ENCODE measurements at regions not wholly inside any gene's neighbourhood (a gene's known extent, or its start where the extent isn't known, plus 50 kb on each side); places are given as distances from the start of the nearest gene placed in this dataset.
"Not testable (repeated sequence)": the region's sequence is repeated elsewhere in the genome, so short reads cannot be mapped to it uniquely, and the experiment has no call there.

DNA sequence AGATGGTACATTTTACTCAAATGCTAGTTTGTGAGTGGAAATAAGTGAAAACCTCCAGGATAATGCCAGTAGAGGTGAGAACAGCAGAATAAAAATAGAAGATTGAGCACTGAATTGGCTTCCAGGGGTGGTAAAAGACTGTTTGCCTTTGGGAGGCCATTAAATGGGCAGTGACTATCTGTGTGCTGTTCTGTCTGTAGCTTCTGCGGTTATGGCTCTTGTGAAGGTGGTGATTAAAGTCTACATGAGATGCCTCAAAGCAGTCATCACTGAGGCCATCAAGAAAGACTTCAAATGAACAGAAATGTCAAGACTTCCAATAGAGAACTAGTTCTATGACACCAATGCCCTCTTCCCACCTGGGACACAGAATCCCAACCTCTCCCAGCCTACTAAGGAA, 108.8 kb downstream of the EFHB start:
- no peaks in the 10 kb centered on the region for H3K27me3 ChIP-seq (ENCODE audit: control insufficient read depth in 2 of 2, insufficient read depth in 2 of 2, low read length in 2 of 2)
- no peaks in the 10 kb centered on the region for H3K4me1 ChIP-seq (ENCODE audit: control insufficient read depth in 2 of 2, insufficient read depth in 2 of 2, low read length in 2 of 2)
- no peaks in the 10 kb centered on the region for H3K36me3 ChIP-seq (ENCODE audit: control insufficient read depth in 2 of 2, insufficient read depth in 2 of 2, low read length in 2 of 2)
- H3K27ac ChIP-seq (ENCODE audit: low read depth in 2 of 2, low read length in 2 of 2) = no peak overlapping the region
- peaks cover 0 to 5% of the 10 kb centered on the region in 2 donors for H3K9me3 ChIP-seq (ENCODE audit: control insufficient read depth in 2 of 2, low read length in 2 of 2)
- no peak overlapping the region for H3K4me3 ChIP-seq (ENCODE audit: low read length in 2 of 2)
- H3K9ac ChIP-seq (ENCODE audit: low read depth in 1 of 2, low read length in 2 of 2) = no peak overlapping the region

DNA sequence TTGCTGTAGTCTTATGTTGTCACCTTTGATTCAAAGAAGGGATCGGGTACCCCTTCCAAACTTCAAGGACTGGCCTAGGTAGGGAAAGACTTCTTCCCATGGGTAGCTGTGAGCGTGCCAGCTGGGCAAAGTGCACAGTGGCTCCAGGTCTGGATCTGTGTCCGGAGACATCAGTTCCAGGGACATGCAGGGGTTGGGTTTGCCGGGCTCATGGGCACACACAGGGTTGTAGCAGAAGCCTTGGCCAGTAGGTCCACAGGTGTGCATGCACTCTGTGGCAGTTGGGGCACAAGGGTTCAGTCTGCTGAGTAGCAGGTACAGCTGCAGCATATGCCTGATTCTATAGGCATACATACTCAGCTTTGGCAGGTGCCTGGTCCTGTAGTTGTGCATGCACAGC, 111.2 kb downstream of the EFHB start:
- H3K27me3 ChIP-seq (ENCODE audit: control insufficient read depth in 2 of 2, insufficient read depth in 2 of 2, low read length in 2 of 2) = no peaks in the 10 kb centered on the region
- no peak overlapping the region for H3K4me3 ChIP-seq (ENCODE audit: low read length in 2 of 2)
- H3K4me1 ChIP-seq (ENCODE audit: control insufficient read depth in 2 of 2, insufficient read depth in 2 of 2, low read length in 2 of 2) = no peaks in the 10 kb centered on the region
- peaks cover 0 to 5% of the 10 kb centered on the region in 2 donors for H3K9me3 ChIP-seq (ENCODE audit: control insufficient read depth in 2 of 2, low read length in 2 of 2)
- no peak overlapping the region for H3K9ac ChIP-seq (ENCODE audit: low read depth in 1 of 2, low read length in 2 of 2)
- H3K27ac ChIP-seq (ENCODE audit: low read depth in 2 of 2, low read length in 2 of 2) = no peak overlapping the region
- H3K36me3 ChIP-seq (ENCODE audit: control insufficient read depth in 2 of 2, insufficient read depth in 2 of 2, low read length in 2 of 2) = no peaks in the 10 kb centered on the region

DNA sequence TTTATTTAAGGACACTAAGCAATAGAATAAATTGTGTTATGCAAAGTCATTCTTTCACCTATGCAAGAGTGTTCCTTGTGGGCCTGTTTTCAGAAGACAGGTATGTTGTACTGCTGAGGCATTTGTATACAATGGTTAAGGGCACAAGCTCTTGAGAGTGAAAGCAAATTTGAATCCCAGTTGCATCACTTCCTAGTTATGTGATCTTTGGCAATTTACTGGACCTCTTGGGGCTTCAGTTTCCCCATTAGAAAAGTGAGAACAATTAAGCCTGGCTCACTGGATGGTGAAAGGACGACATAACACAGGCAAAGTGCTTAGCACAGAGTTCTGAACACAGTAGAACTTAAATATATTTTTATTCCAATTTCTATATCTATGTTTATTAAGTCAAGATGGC, 117.4 kb downstream of the EFHB start:
- no peaks in the 10 kb centered on the region for H3K36me3 ChIP-seq (ENCODE audit: control insufficient read depth in 2 of 2, insufficient read depth in 2 of 2, low read length in 2 of 2)
- no peak overlapping the region for H3K9ac ChIP-seq (ENCODE audit: low read depth in 1 of 2, low read length in 2 of 2)
- H3K4me1 ChIP-seq (ENCODE audit: control insufficient read depth in 2 of 2, insufficient read depth in 2 of 2, low read length in 2 of 2) = no peaks in the 10 kb centered on the region
- no peaks in the 10 kb centered on the region for H3K9me3 ChIP-seq (ENCODE audit: control insufficient read depth in 2 of 2, low read length in 2 of 2)
- no peaks in the 10 kb centered on the region for H3K27me3 ChIP-seq (ENCODE audit: control insufficient read depth in 2 of 2, insufficient read depth in 2 of 2, low read length in 2 of 2)
- H3K27ac ChIP-seq (ENCODE audit: low read depth in 2 of 2, low read length in 2 of 2) = no peak overlapping the region
- H3K4me3 ChIP-seq (ENCODE audit: low read length in 2 of 2) = no peak overlapping the region

GRCh38 chr3:19815805-19816204, 118.2 kb downstream of the EFHB start:
- Histone ChIP-seq H3K36me3 (ENCODE audit: control insufficient read depth in 2 of 2, insufficient read depth in 2 of 2, low read length in 2 of 2) (no peaks in the 10 kb centered on the region), H3K9ac (ENCODE audit: low read depth in 1 of 2, low read length in 2 of 2) (no peak overlapping the region), H3K4me3 (ENCODE audit: low read length in 2 of 2) (no peak overlapping the region), H3K4me1 (ENCODE audit: control insufficient read depth in 2 of 2, insufficient read depth in 2 of 2, low read length in 2 of 2) (no peaks in the 10 kb centered on the region), H3K27ac (ENCODE audit: low read depth in 2 of 2, low read length in 2 of 2) (no peak overlapping the region), H3K27me3 (ENCODE audit: control insufficient read depth in 2 of 2, insufficient read depth in 2 of 2, low read length in 2 of 2) (no peaks in the 10 kb centered on the region), H3K9me3 (ENCODE audit: control insufficient read depth in 2 of 2, low read length in 2 of 2) (no peaks in the 10 kb centered on the region)

DNA sequence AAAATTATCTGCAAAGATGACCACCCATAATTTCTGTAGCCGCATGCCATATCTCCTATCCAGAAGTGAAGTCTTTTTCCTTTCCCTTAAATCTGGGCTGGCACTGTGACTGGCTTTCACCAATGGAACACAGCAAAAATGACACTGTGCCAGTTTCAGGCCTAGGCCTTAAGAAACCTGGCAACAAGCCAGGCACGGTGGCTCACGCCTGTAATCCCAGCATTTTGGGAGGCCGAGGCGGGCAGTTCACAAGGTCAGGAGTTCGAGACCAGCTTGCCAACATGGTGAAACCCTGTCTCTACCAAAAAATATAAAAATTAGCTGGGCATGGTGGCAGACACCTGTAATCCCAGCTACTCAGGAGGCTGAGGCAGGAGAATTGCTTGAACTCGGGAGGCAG, 120.3 kb downstream of the EFHB start:
- H3K4me1 ChIP-seq (ENCODE audit: control insufficient read depth in 2 of 2, insufficient read depth in 2 of 2, low read length in 2 of 2); H3K27ac ChIP-seq (ENCODE audit: low read depth in 2 of 2, low read length in 2 of 2); H3K4me3 ChIP-seq (ENCODE audit: low read length in 2 of 2); H3K9me3 ChIP-seq (ENCODE audit: control insufficient read depth in 2 of 2, low read length in 2 of 2); H3K27me3 ChIP-seq (ENCODE audit: control insufficient read depth in 2 of 2, insufficient read depth in 2 of 2, low read length in 2 of 2); H3K36me3 ChIP-seq (ENCODE audit: control insufficient read depth in 2 of 2, insufficient read depth in 2 of 2, low read length in 2 of 2); H3K9ac ChIP-seq (ENCODE audit: low read depth in 1 of 2, low read length in 2 of 2): not testable (repeated sequence)

- Histone ChIP-seq H3K27me3 (ENCODE audit: control insufficient read depth in 2 of 2, insufficient read depth in 2 of 2, low read length in 2 of 2) (no peaks in the 10 kb centered on the region), H3K9ac (ENCODE audit: low read depth in 1 of 2, low read length in 2 of 2) (no peak overlapping the region), H3K9me3 (ENCODE audit: control insufficient read depth in 2 of 2, low read length in 2 of 2) (no peaks in the 10 kb centered on the region), H3K4me3 (ENCODE audit: low read length in 2 of 2) (no peak overlapping the region), H3K27ac (ENCODE audit: low read depth in 2 of 2, low read length in 2 of 2) (no peak overlapping the region), H3K4me1 (ENCODE audit: control insufficient read depth in 2 of 2, insufficient read depth in 2 of 2, low read length in 2 of 2) (no peaks in the 10 kb centered on the region), H3K36me3 (ENCODE audit: control insufficient read depth in 2 of 2, insufficient read depth in 2 of 2, low read length in 2 of 2) (no peaks in the 10 kb centered on the region)
Observed at GRCh38 chr3:19811689-19812088, 122.3 kb downstream of the EFHB start.

GRCh38 chr3:19808834-19809233, 125.2 kb downstream of the EFHB start:
- H3K9ac ChIP-seq (ENCODE audit: low read depth in 1 of 2, low read length in 2 of 2) = no peak overlapping the region
- no peaks in the 10 kb centered on the region for H3K9me3 ChIP-seq (ENCODE audit: control insufficient read depth in 2 of 2, low read length in 2 of 2)
- H3K4me1 ChIP-seq (ENCODE audit: control insufficient read depth in 2 of 2, insufficient read depth in 2 of 2, low read length in 2 of 2) = no peaks in the 10 kb centered on the region
- H3K4me3 ChIP-seq (ENCODE audit: low read length in 2 of 2) = no peak overlapping the region
- no peak overlapping the region for H3K27ac ChIP-seq (ENCODE audit: low read depth in 2 of 2, low read length in 2 of 2)
- no peaks in the 10 kb centered on the region for H3K27me3 ChIP-seq (ENCODE audit: control insufficient read depth in 2 of 2, insufficient read depth in 2 of 2, low read length in 2 of 2)
- H3K36me3 ChIP-seq (ENCODE audit: control insufficient read depth in 2 of 2, insufficient read depth in 2 of 2, low read length in 2 of 2) = no peaks in the 10 kb centered on the region

DNA sequence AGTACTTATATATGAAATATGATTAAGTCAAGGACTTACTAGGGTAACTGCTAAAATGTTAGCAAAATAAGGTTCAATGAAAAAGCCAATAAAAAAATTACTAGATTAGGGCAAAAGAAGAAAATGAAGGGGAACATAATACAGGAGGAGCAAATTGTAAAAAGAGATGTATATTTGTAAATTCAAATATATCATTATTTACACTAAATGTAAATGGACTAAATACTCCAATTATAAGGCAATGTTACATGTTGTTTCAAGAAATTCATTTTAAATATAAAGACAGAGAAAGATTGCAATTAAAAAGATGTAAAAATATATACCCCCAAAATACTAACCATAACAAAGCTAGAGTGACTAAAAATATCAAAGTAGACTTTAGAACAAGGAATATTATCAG, 134.1 kb downstream of the EFHB start:
- H3K27me3 ChIP-seq (ENCODE audit: control insufficient read depth in 2 of 2, insufficient read depth in 2 of 2, low read length in 2 of 2) = no peaks in the 10 kb centered on the region
- no peak overlapping the region for H3K27ac ChIP-seq (ENCODE audit: low read depth in 2 of 2, low read length in 2 of 2)
- no peak overlapping the region for H3K4me3 ChIP-seq (ENCODE audit: low read length in 2 of 2)
- H3K9me3 ChIP-seq (ENCODE audit: control insufficient read depth in 2 of 2, low read length in 2 of 2) = peaks cover 0 to 3% of the 10 kb centered on the region in 2 donors
- no peak overlapping the region for H3K9ac ChIP-seq (ENCODE audit: low read depth in 1 of 2, low read length in 2 of 2)
- no peaks in the 10 kb centered on the region for H3K4me1 ChIP-seq (ENCODE audit: control insufficient read depth in 2 of 2, insufficient read depth in 2 of 2, low read length in 2 of 2)
- H3K36me3 ChIP-seq (ENCODE audit: control insufficient read depth in 2 of 2, insufficient read depth in 2 of 2, low read length in 2 of 2) = no peaks in the 10 kb centered on the region

- Histone ChIP-seq H3K9me3 (ENCODE audit: control insufficient read depth in 2 of 2, low read length in 2 of 2) (peaks cover 0 to 3% of the 10 kb centered on the region in 2 donors), H3K27me3 (ENCODE audit: control insufficient read depth in 2 of 2, insufficient read depth in 2 of 2, low read length in 2 of 2) (no peaks in the 10 kb centered on the region), H3K4me3 (ENCODE audit: low read length in 2 of 2) (no peak overlapping the region), H3K4me1 (ENCODE audit: control insufficient read depth in 2 of 2, insufficient read depth in 2 of 2, low read length in 2 of 2) (no peaks in the 10 kb centered on the region), H3K9ac (ENCODE audit: low read depth in 1 of 2, low read length in 2 of 2) (no peak overlapping the region), H3K27ac (ENCODE audit: low read depth in 2 of 2, low read length in 2 of 2) (no peak overlapping the region), H3K36me3 (ENCODE audit: control insufficient read depth in 2 of 2, insufficient read depth in 2 of 2, low read length in 2 of 2) (no peaks in the 10 kb centered on the region)
Observed at GRCh38 chr3:19799115-19799514, 134.9 kb downstream of the EFHB start.

DNA sequence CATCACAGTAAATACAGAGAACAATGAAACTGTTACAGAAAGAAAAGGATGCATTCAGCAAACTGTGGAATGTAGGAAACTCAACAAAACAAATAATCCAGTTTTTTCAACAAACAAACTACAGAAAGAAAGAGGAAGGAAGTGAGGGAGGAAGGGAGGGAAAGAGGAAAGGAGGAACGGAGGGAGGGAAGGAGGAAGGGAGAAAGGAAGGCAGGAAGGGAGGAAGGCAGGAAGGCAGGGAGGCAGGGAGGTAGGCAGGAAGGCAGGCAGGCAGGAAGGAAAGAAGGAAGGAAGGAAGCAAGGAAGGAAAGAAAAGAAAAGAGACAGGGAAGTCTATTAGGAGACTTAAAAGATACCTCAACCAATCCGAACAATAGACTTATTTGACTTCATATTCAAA, 135.7 kb downstream of the EFHB start:
- Histone ChIP-seq H3K9ac (ENCODE audit: low read depth in 1 of 2, low read length in 2 of 2) (no peak overlapping the region), H3K4me1 (ENCODE audit: control insufficient read depth in 2 of 2, insufficient read depth in 2 of 2, low read length in 2 of 2) (no peaks in the 10 kb centered on the region), H3K9me3 (ENCODE audit: control insufficient read depth in 2 of 2, low read length in 2 of 2) (no peaks in the 10 kb centered on the region), H3K27ac (ENCODE audit: low read depth in 2 of 2, low read length in 2 of 2) (no peak overlapping the region), H3K27me3 (ENCODE audit: control insufficient read depth in 2 of 2, insufficient read depth in 2 of 2, low read length in 2 of 2) (no peaks in the 10 kb centered on the region), H3K36me3 (ENCODE audit: control insufficient read depth in 2 of 2, insufficient read depth in 2 of 2, low read length in 2 of 2) (no peaks in the 10 kb centered on the region), H3K4me3 (ENCODE audit: low read length in 2 of 2) (no peak overlapping the region)

DNA sequence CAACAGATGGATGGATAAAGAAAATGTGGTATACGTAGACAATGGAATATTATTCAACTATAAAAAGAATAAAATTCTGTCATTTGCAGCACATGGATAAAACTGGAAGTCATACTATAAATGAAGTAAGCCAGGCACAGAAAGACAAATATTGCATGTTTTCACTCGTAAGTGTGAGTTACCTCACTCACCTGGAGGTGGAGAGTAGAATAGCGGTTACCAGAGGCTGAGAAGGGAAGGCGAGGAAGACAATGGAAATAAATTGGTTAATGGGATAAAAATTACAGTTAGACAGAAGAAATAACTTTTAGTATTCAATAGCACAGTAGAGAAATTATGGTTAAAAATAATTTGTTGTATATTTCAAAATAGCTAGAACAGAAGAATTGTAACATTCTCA, 141.6 kb downstream of the EFHB start:
- no peak overlapping the region for H3K27ac ChIP-seq (ENCODE audit: low read depth in 2 of 2, low read length in 2 of 2)
- H3K36me3 ChIP-seq (ENCODE audit: control insufficient read depth in 2 of 2, insufficient read depth in 2 of 2, low read length in 2 of 2) = no peaks in the 10 kb centered on the region
- no peak overlapping the region for H3K4me3 ChIP-seq (ENCODE audit: low read length in 2 of 2)
- no peaks in the 10 kb centered on the region for H3K9me3 ChIP-seq (ENCODE audit: control insufficient read depth in 2 of 2, low read length in 2 of 2)
- no peaks in the 10 kb centered on the region for H3K27me3 ChIP-seq (ENCODE audit: control insufficient read depth in 2 of 2, insufficient read depth in 2 of 2, low read length in 2 of 2)
- no peaks in the 10 kb centered on the region for H3K4me1 ChIP-seq (ENCODE audit: control insufficient read depth in 2 of 2, insufficient read depth in 2 of 2, low read length in 2 of 2)
- H3K9ac ChIP-seq (ENCODE audit: low read depth in 1 of 2, low read length in 2 of 2) = no peak overlapping the region

Measured in mucosa of rectum (tissue), 2 donors.